Vagina (tissue), 2 donors: ENCODE measurements at regions not wholly inside any gene's neighbourhood (a gene's known extent, or its start where the extent isn't known, plus 50 kb on each side); places are given as distances from the start of the nearest gene placed in this dataset.

Experiments
- CTCF ChIP-seq, 3 experiments: fragments of 450-650 bp in 2 of 3; fragments of 200-600 bp in 1 of 3; sonication (generic) in 1 of 3; IDR thresholded peaks; one replicate each; pipeline ENCODE4 v1.5.1; 2017 to 2019; ENCODE audit warnings: antibody characterized with exemption in 3 of 3, mild to moderate bottlenecking in 2 of 3, moderate library complexity in 2 of 3
- POLR2A ChIP-seq, 2 donors: fragments of 450-650 bp; IDR thresholded peaks; one replicate each; pipeline ENCODE4 v1.6.1; 2017; ENCODE audit warnings: antibody characterized with exemption in 2 of 2, mild to moderate bottlenecking in 2 of 2, moderate library complexity in 2 of 2
- POLR2AphosphoS5 ChIP-seq, 2 donors: sonication (generic); formaldehyde crosslinking; IDR thresholded peaks; one replicate each; pipeline ENCODE4 v1.9.0; 2017; ENCODE audit warnings: antibody characterized with exemption in 2 of 2, mild to moderate bottlenecking in 2 of 2, low read depth in 1 of 2; ENCODE audit not compliant: insufficient read depth in 1 of 2

GRCh38 chr1:36667256-36667655 lies 184.5 kb upstream of the CSF3R start:
- no peak for TF ChIP-seq CTCF (IDR thresholded peaks at IDR 0.05)
- TF ChIP-seq POLR2A (IDR thresholded peaks at IDR 0.05): no peak
- TF ChIP-seq POLR2AphosphoS5 (IDR thresholded peaks at IDR 0.05; ENCODE audit: insufficient read depth in 1 of 2, low read depth in 1 of 2): no peak
